Breast epithelium (tissue), 3 donors: ENCODE measurements at regions not wholly inside any gene's neighbourhood (a gene's known extent, or its start where the extent isn't known, plus 50 kb on each side); places are given as distances from the start of the nearest gene placed in this dataset.

Source experiments
- CTCF ChIP-seq, 3 donors: fragments of 450-650 bp; IDR thresholded peaks; one replicate each; pipeline ENCODE4 v1.5.1; 2016 to 2017; ENCODE audit warnings: antibody characterized with exemption in 3 of 3, mild to moderate bottlenecking in 3 of 3, moderate library complexity in 3 of 3
- POLR2AphosphoS5 ChIP-seq, 3 donors: sonication (generic); formaldehyde crosslinking; IDR thresholded peaks; one replicate each; pipeline ENCODE4 v1.6.1; 2017; ENCODE audit warnings: antibody characterized with exemption in 3 of 3

DNA sequence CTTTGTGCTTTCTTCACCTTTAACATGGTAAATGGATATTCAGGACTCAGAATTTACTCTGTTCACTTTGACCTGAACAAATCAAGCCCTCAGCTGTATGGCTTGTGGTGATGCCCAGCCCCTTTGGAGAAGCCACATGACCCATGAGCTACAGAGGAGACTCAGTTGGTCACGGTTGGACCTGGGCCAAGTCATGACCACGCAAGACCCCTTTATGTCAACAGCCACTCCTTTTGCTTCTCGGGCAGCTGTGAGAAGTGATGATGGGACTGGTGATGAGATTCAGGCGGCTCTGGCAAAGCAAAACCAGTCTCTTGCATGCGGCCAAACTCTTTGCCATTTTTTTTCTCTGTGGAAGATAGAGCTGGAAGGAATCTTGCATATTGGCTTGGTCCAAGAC is 96.5 kb upstream of the AJAP1 start:
- TF ChIP-seq CTCF (IDR thresholded peaks at IDR 0.05) (no peak), POLR2AphosphoS5 (IDR thresholded peaks at IDR 0.05) (no peak)
